MM.1S (cell line): ENCODE measurements at regions not wholly inside any gene's neighbourhood (a gene's known extent, or its start where the extent isn't known, plus 50 kb on each side); places are given as distances from the start of the nearest gene placed in this dataset.

ENCODE experiments used
- DNase-seq: peaks from one replicate; pipeline ENCODE4 v3.0.0-alpha.2; 2015
- H2AFZ ChIP-seq: fragments of 300-600 bp; sonication (generic); 2 replicates; pipeline ENCODE4 v1.6.0; 2016; ENCODE audit warnings: antibody characterized with exemption, low read length
- H3F3A ChIP-seq: fragments of 300-600 bp; sonication (generic); 2 replicates; pipeline ENCODE4 v1.6.1; 2016; ENCODE audit warnings: mild to moderate bottlenecking, antibody characterized with exemption, low read length, moderate library complexity, mixed read lengths; ENCODE audit not compliant: insufficient read depth
- H3K27ac ChIP-seq: fragments of 300-600 bp; sonication (generic); 2 replicates; pipeline ENCODE4 v1.5.1; 2016; ENCODE audit warnings: mild to moderate bottlenecking, low read length
- H3K27me3 ChIP-seq: fragments of 300-600 bp; sonication (generic); replicated peaks from 2 replicates; pipeline ENCODE4 v1.6.0; 2016; ENCODE audit warnings: low read length; ENCODE audit not compliant: insufficient read depth
- H3K36me3 ChIP-seq: fragments of 300-600 bp; sonication (generic); replicated peaks from 2 replicates; pipeline ENCODE4 v1.6.1; 2016; ENCODE audit warnings: mild to moderate bottlenecking, low read length, mixed read lengths; ENCODE audit not compliant: insufficient read depth
- H3K4me1 ChIP-seq: fragments of 300-600 bp; sonication (generic); 2 replicates; pipeline ENCODE4 v1.6.1; 2016; ENCODE audit warnings: low read length, mixed read lengths
- H3K4me2 ChIP-seq: fragments of 300-600 bp; sonication (generic); 2 replicates; pipeline ENCODE4 v1.6.0; 2016; ENCODE audit warnings: low read depth, low read length
- H3K4me3 ChIP-seq: fragments of 300-600 bp; sonication (generic); 2 replicates; pipeline ENCODE4 v1.5.1; 2016; ENCODE audit warnings: low read length, mixed read lengths
- H3K79me2 ChIP-seq: fragments of 300-600 bp; sonication (generic); 2 replicates; pipeline ENCODE4 v1.6.1; 2016; ENCODE audit warnings: mixed run types, low read length, mixed read lengths
- H3K9ac ChIP-seq: fragments of 300-600 bp; sonication (generic); 2 replicates; pipeline ENCODE4 v1.6.1; 2016; ENCODE audit warnings: low read length, mixed read lengths
- H3K9me2 ChIP-seq: fragments of 300-600 bp; sonication (generic); replicated peaks from 2 replicates; pipeline ENCODE4 v1.6.1; 2016; ENCODE audit warnings: mild to moderate bottlenecking, low read length, mixed read lengths; ENCODE audit not compliant: insufficient read depth
- H3K9me3 ChIP-seq: fragments of 300-600 bp; sonication (generic); replicated peaks from 2 replicates; pipeline ENCODE4 v1.6.1; 2016; ENCODE audit warnings: mild to moderate bottlenecking, low read length, mixed read lengths; ENCODE audit not compliant: insufficient read depth
- H4K20me1 ChIP-seq: fragments of 300-600 bp; sonication (generic); 2 replicates; pipeline ENCODE4 v1.6.1; 2016; ENCODE audit warnings: mild to moderate bottlenecking, low read length, moderate library complexity, mixed read lengths; ENCODE audit not compliant: insufficient read depth
- EZH2 ChIP-seq: fragments of 300-600 bp; sonication (generic); optimal IDR thresholded peaks from 2 replicates; pipeline ENCODE3; 2017; ENCODE audit warnings: low read depth, mild to moderate bottlenecking, antibody characterized with exemption, low read length, mixed read lengths
- EZH2phosphoT487 ChIP-seq: fragments of 300-600 bp; sonication (generic); IDR thresholded peaks from 2 replicates; pipeline ENCODE4 v1.6.1; 2018; ENCODE audit warnings: antibody characterized with exemption, low read length
- TF ChIP-seq, protein P1 (sequence below): fragments of 300-600 bp; sonication (generic); IDR thresholded peaks from 2 replicates; pipeline ENCODE4 v1.5.1; 2016; ENCODE audit warnings: antibody characterized with exemption, low read length, mixed read lengths

DNA sequence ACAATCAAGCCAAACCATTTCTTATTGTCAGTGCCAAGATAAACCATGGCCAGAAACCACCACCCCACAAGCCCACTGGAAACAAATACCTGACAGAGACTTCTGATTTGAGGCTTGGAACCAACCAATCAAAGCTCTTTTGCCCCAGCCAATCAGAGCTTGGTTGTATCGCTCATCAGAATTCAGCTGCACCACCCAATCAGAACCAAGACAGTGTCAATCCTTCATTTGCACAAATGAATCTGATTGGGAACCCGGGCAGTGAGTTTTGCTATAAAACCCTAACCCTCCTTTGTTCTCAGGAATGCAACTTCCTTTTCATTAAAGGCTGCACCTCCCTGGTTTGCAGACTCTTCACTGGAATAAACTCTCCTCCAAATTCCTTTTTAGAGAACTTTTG lies 87.4 kb downstream of the ELAPOR2 start:
- Histone ChIP-seq H3K9me2 (no peaks in the 10 kb centered on the region), H2AFZ (no peak overlapping the region), H3K4me3 (no peak overlapping the region), H3K27me3 (no peaks in the 10 kb centered on the region), H3K4me1 (peaks cover 9% of the 10 kb centered on the region; the same call in 1 of the 2 replicates), H3K36me3 (no peaks in the 10 kb centered on the region), H3F3A (no peaks in the 10 kb centered on the region), H3K4me2 (no peak overlapping the region), H3K79me2 (no peaks in the 10 kb centered on the region), H3K9me3 (no peaks in the 10 kb centered on the region), H4K20me1 (no peaks in the 10 kb centered on the region), H3K27ac (peak overlapping the region; percentile 34; the same call in 1 of the 2 replicates), H3K9ac (no peak overlapping the region)
- DNase-seq, result no peak
- TF ChIP-seq EZH2 (no peak), EZH2phosphoT487 (no peak)
- TF ChIP-seq, protein P1, sequence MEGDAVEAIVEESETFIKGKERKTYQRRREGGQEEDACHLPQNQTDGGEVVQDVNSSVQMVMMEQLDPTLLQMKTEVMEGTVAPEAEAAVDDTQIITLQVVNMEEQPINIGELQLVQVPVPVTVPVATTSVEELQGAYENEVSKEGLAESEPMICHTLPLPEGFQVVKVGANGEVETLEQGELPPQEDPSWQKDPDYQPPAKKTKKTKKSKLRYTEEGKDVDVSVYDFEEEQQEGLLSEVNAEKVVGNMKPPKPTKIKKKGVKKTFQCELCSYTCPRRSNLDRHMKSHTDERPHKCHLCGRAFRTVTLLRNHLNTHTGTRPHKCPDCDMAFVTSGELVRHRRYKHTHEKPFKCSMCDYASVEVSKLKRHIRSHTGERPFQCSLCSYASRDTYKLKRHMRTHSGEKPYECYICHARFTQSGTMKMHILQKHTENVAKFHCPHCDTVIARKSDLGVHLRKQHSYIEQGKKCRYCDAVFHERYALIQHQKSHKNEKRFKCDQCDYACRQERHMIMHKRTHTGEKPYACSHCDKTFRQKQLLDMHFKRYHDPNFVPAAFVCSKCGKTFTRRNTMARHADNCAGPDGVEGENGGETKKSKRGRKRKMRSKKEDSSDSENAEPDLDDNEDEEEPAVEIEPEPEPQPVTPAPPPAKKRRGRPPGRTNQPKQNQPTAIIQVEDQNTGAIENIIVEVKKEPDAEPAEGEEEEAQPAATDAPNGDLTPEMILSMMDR, result no peak

DNA sequence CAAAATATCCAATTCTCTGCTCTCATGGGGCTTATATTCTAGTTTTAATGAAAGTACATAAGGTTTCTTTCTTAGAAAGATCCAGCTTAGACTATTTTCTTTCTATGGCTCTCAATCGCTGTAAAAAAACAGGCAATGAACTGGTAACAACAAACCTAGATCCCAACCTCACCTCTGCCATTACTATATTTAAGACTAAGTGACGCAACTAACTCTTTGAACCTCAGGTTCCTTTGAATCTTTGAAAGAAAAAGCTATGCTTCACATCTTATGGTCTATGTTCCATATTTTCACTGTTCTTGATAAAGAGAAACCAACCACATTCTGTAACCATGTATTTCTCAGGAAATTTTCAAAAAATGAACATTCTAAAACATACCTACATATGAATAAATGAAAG lies 88.5 kb downstream of the ELAPOR2 start:
- Histone ChIP-seq H3K9me2 (no peaks in the 10 kb centered on the region), H3K4me2 (no peak overlapping the region), H3F3A (no peaks in the 10 kb centered on the region), H2AFZ (no peak overlapping the region), H3K4me1 (peaks cover 9% of the 10 kb centered on the region; the same call in 1 of the 2 replicates), H4K20me1 (no peaks in the 10 kb centered on the region), H3K9me3 (no peaks in the 10 kb centered on the region), H3K36me3 (no peaks in the 10 kb centered on the region), H3K27me3 (no peaks in the 10 kb centered on the region), H3K9ac (no peak overlapping the region), H3K27ac (no peak overlapping the region), H3K4me3 (no peak overlapping the region), H3K79me2 (no peaks in the 10 kb centered on the region)
- TF ChIP-seq EZH2, result no peak
- no peak for TF ChIP-seq EZH2phosphoT487
- DNase-seq, result no peak

DNA sequence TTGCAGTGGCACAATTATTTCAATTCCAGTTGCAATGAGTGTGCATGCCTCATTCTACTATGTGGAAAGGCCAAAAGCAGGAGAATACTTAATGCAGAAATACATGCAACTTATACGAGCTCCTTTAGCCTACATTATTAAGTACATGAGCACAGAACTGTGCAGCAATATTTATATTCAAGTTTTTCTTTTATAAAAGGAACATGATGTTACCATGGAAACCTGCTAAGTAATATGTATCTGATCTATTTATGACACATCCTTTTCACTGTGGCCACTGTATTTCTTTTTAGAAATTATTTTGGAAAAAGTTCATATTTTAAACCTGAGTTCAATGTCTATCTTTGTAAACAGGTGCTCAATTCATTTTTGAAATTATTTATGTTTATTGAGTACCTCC lies 88.9 kb downstream of the ELAPOR2 start:
- Histone ChIP-seq H3K4me2 (no peak overlapping the region), H3K27ac (no peak overlapping the region), H3K36me3 (no peaks in the 10 kb centered on the region), H2AFZ (no peak overlapping the region), H3K4me3 (no peak overlapping the region), H3K9ac (no peak overlapping the region), H3F3A (no peaks in the 10 kb centered on the region), H3K9me2 (no peaks in the 10 kb centered on the region), H4K20me1 (no peaks in the 10 kb centered on the region), H3K79me2 (no peaks in the 10 kb centered on the region), H3K9me3 (no peaks in the 10 kb centered on the region), H3K4me1 (peaks cover 9% of the 10 kb centered on the region; the same call in 1 of the 2 replicates), H3K27me3 (no peaks in the 10 kb centered on the region)
- TF ChIP-seq EZH2phosphoT487 (no peak), EZH2 (no peak)
- TF ChIP-seq, protein P1, result no peak
- no peak for DNase-seq

DNA sequence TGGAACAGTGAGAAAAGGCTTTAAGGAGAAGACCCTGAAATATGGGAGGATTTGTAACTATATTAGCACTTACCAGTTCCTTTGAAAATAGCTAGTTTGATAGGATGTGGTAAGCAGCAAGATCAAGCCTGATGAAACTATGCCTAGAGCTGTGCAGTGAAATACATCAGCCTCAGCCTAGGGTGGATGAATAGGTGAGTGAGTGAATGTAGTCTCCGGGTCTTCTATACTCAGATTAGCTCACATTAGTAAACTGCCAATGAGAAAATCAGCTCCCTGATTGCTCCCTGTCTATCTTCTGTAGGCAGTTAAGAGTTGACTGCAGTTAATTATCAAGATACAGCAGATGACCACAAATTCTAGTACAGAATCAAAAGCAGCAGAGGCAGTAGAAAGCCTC lies 89.6 kb downstream of the ELAPOR2 start:
- H3K27ac ChIP-seq, result no peak overlapping the region
- peaks cover 9% of the 10 kb centered on the region; the same call in 1 of the 2 replicates for H3K4me1 ChIP-seq
- no peaks in the 10 kb centered on the region for H3K79me2 ChIP-seq
- no peaks in the 10 kb centered on the region for H3F3A ChIP-seq
- no peaks in the 10 kb centered on the region for H3K9me2 ChIP-seq
- no peak for DNase-seq
- no peak overlapping the region for H2AFZ ChIP-seq
- H3K27me3 ChIP-seq, result no peaks in the 10 kb centered on the region
- H3K9me3 ChIP-seq, result no peaks in the 10 kb centered on the region
- H3K4me3 ChIP-seq, result no peak overlapping the region
- H3K4me2 ChIP-seq, result no peak overlapping the region
- H3K36me3 ChIP-seq, result no peaks in the 10 kb centered on the region
- TF ChIP-seq EZH2phosphoT487 (no peak), EZH2 (no peak)
- TF ChIP-seq, protein P1, result no peak
- H3K9ac ChIP-seq, result no peak overlapping the region
- no peaks in the 10 kb centered on the region for H4K20me1 ChIP-seq
